ENCODE measurements at regions not wholly inside any gene's neighbourhood (a gene's known extent, or its start where the extent isn't known, plus 50 kb on each side); places are given as distances from the start of the nearest gene placed in this dataset.

DNA sequence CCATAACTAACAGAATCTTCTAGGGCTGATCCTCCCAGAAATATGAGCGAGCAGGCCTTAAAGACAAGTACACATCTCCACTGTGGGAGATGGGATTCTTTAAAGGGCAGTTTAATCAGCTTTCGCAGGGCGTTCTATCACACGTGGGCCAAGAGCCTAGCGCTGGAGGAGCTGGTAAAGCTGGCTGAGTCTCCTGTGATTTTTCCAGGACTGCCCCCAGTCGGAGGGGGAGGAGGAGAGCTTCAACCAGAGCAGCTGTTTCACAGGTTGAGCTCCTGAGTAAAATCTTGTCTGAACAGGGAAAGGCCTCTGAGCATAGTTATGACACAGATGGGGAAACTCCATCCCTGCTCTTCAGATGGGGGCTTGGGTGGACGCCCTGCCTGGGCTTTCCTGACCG lies 87.0 kb downstream of the ZNF365 start:
- DNase-seq (no peak), ATAC-seq (ENCODE audit: low read depth) (no peak)
- no peak for TF ChIP-seq EZH2 (IDR thresholded peaks at IDR 0.05; ENCODE audit: borderline replicate concordance, insufficient read depth, low read depth, low read length, poor library complexity, severe bottlenecking)
- no peak for TF ChIP-seq CTCF (IDR thresholded peaks at IDR 0.05)
- Histone ChIP-seq H2AFZ (ENCODE audit: insufficient read depth, low read depth, low read length, poor library complexity, severe bottlenecking) (no peak overlapping the region), H3K27ac (ENCODE audit: low read length in 2 of 2) (no peak overlapping the region), H3K9me3 (ENCODE audit: control extremely low read depth in 1 of 3, control insufficient read depth in 2 of 3, insufficient read depth in 1 of 3, low read length in 2 of 3) (peaks cover 3 to 18% (median 17%) of the 10 kb centered on the region in 3 donors), H3K79me2 (ENCODE audit: control insufficient read depth, insufficient read depth, low read length) (no peaks in the 10 kb centered on the region), H3K4me3 (ENCODE audit: control extremely low read depth in 1 of 5, extremely low read depth in 1 of 5, insufficient read depth in 1 of 5, low read depth in 2 of 5, low read length in 4 of 5) (no peak overlapping the region), H4K20me1 (ENCODE audit: control insufficient read depth, insufficient read depth, low read length, poor library complexity, severe bottlenecking) (no peaks in the 10 kb centered on the region), H3K4me2 (replicated peaks; ENCODE audit: low read depth, low read length, poor library complexity, severe bottlenecking) (no peak overlapping the region), H3K27me3 (replicated peaks in 1 of 4; ENCODE audit: control extremely low read depth in 1 of 4, control insufficient read depth in 3 of 4, insufficient read depth in 4 of 4, low read length in 3 of 4) (no peaks in the 10 kb centered on the region), H3K36me3 (replicated peaks in 1 of 2; ENCODE audit: control extremely low read depth in 1 of 2, control insufficient read depth in 1 of 2, extremely low read depth in 1 of 2, insufficient read depth in 2 of 2, low read length in 1 of 2) (no peaks in the 10 kb centered on the region), H3K4me1 (ENCODE audit: control insufficient read depth in 2 of 2, insufficient read depth in 2 of 2, low read length in 2 of 2) (peaks cover 22% of the 10 kb centered on the region in 2 donors), H3K9ac (ENCODE audit: low read length) (no peak overlapping the region)
- POLR2A ChIA-PET, result interaction anchor here (0.6 kb wide), 1 partner anchor 179 kb away, joined by 3 read pairs; no protein-coding TSS in a partner anchor
- H3K27ac Mint-ChIP-seq, result no peak overlapping the region
- H3K4me3 Mint-ChIP-seq, result no peak overlapping the region
- H3K4me1 Mint-ChIP-seq, result peaks cover 22% of the 10 kb centered on the region
- intact Hi-C loops (cut with micrococcal nuclease), result no loop called here
- no peaks in the 10 kb centered on the region for H3K9me3 Mint-ChIP-seq (ENCODE audit: insufficient read depth)
- CTCF ChIA-PET, result interaction anchor here (1.3 kb wide), 1 partner anchor 133 kb away, joined by 3 read pairs; no protein-coding TSS in a partner anchor
- no peaks in the 10 kb centered on the region for H3K27me3 Mint-ChIP-seq
- 94% methylated on average over 4 of the region's 8 CpGs for WGBS (ENCODE audit: insufficient coverage)

- WGBS (ENCODE audit: insufficient coverage), result no CpG with 5 or more reads among the region's 1 CpG
- no peak overlapping the region for H3K4me3 ChIP-seq (ENCODE audit: control extremely low read depth in 1 of 5, extremely low read depth in 1 of 5, insufficient read depth in 1 of 5, low read depth in 2 of 5, low read length in 4 of 5)
- H2AFZ ChIP-seq (ENCODE audit: insufficient read depth, low read depth, low read length, poor library complexity, severe bottlenecking), result no peak overlapping the region
- ATAC-seq (ENCODE audit: low read depth) (no peak), DNase-seq (no peak)
- H3K36me3 ChIP-seq (replicated peaks in 1 of 2; ENCODE audit: control extremely low read depth in 1 of 2, control insufficient read depth in 1 of 2, extremely low read depth in 1 of 2, insufficient read depth in 2 of 2, low read length in 1 of 2), result no peaks in the 10 kb centered on the region
- Mint-ChIP-seq H3K27me3 (peaks cover 4% of the 10 kb centered on the region), H3K9me3 (ENCODE audit: insufficient read depth) (no peaks in the 10 kb centered on the region), H3K4me1 (peaks cover 8% of the 10 kb centered on the region), H3K27ac (no peak overlapping the region), H3K4me3 (no peak overlapping the region)
- H3K27me3 ChIP-seq (replicated peaks in 1 of 4; ENCODE audit: control extremely low read depth in 1 of 4, control insufficient read depth in 3 of 4, insufficient read depth in 4 of 4, low read length in 3 of 4), result no peaks in the 10 kb centered on the region
- ChIA-PET POLR2A (no interaction called here), CTCF (interaction anchor here (1.0 to 4.0 kb wide), 3 partner anchors 25 to 217 kb away, joined by 3 to 11 read pairs (median 3); no protein-coding TSS in a partner anchor)
- TF ChIP-seq EZH2 (IDR thresholded peaks at IDR 0.05; ENCODE audit: borderline replicate concordance, insufficient read depth, low read depth, low read length, poor library complexity, severe bottlenecking) (no peak), CTCF (IDR thresholded peaks at IDR 0.05) (no peak)
- no peaks in the 10 kb centered on the region for H4K20me1 ChIP-seq (ENCODE audit: control insufficient read depth, insufficient read depth, low read length, poor library complexity, severe bottlenecking)
- H3K27ac ChIP-seq (ENCODE audit: low read length in 2 of 2), result no peak overlapping the region
- H3K4me1 ChIP-seq (ENCODE audit: control insufficient read depth in 2 of 2, insufficient read depth in 2 of 2, low read length in 2 of 2), result peaks cover 8 to 9% of the 10 kb centered on the region in 2 donors
- intact Hi-C loops (cut with micrococcal nuclease), result no loop called here
- H3K4me2 ChIP-seq (replicated peaks; ENCODE audit: low read depth, low read length, poor library complexity, severe bottlenecking), result no peak overlapping the region
- H3K9ac ChIP-seq (ENCODE audit: low read length), result no peak overlapping the region
- H3K9me3 ChIP-seq (ENCODE audit: control extremely low read depth in 1 of 3, control insufficient read depth in 2 of 3, insufficient read depth in 1 of 3, low read length in 2 of 3), result peaks cover 3 to 25% (median 21%) of the 10 kb centered on the region in 3 donors
- H3K79me2 ChIP-seq (ENCODE audit: control insufficient read depth, insufficient read depth, low read length), result no peaks in the 10 kb centered on the region
Observed at GRCh38 chr10:62462461-62462860, 88.3 kb downstream of the ZNF365 start.
